A673 (cell line): ENCODE measurements at regions not wholly inside any gene's neighbourhood (a gene's known extent, or its start where the extent isn't known, plus 50 kb on each side); places are given as distances from the start of the nearest gene placed in this dataset.

ENCODE experiments used
- CTCF ChIP-seq: fragments of 300-800, 200-600 bp; sonication (generic); conservative IDR thresholded peaks from 2 replicates; pipeline ENCODE4 v1.5.1; 2017; ENCODE audit warnings: low read depth, mild to moderate bottlenecking, antibody characterized with exemption, low read length, moderate library complexity, mixed read lengths
- EZH2 ChIP-seq: fragments of 200-600 bp; sonication (generic); IDR thresholded peaks from 2 replicates; pipeline ENCODE4 v1.6.1; 2017; ENCODE audit warnings: borderline replicate concordance, low read depth, mild to moderate bottlenecking, mixed read lengths, antibody characterized with exemption, low read length; ENCODE audit not compliant: poor library complexity, severe bottlenecking

GRCh38 chr21:19224090-19224489, 820.5 kb upstream of the TMPRSS15 start:
- TF ChIP-seq CTCF, result no peak
- TF ChIP-seq EZH2, result no peak
